ENCODE measurements at regions not wholly inside any gene's neighbourhood (a gene's known extent, or its start where the extent isn't known, plus 50 kb on each side); places are given as distances from the start of the nearest gene placed in this dataset.

GRCh38 chr1:220431554-220432239, 96.2 kb upstream of the MARK1 start:
- Mint-ChIP-seq H3K27me3 (ENCODE audit: unreplicated experiment) (peaks cover 4% of the 10 kb centered on the region), H3K27ac (ENCODE audit: unreplicated experiment) (no peak overlapping the region), H3K4me3 (ENCODE audit: unreplicated experiment) (no peak overlapping the region), H3K4me1 (ENCODE audit: unreplicated experiment) (no peaks in the 10 kb centered on the region), H3K36me3 (ENCODE audit: unreplicated experiment) (no peaks in the 10 kb centered on the region), H3K9me3 (ENCODE audit: unreplicated experiment) (no peaks in the 10 kb centered on the region)
- TF ChIP-seq CTCF (IDR thresholded peaks at IDR 0.05), result no peak
- DNase-seq (ENCODE audit: extremely low spot score, unreplicated experiment), result no peak

- no peaks in the 10 kb centered on the region for H3K36me3 Mint-ChIP-seq (ENCODE audit: unreplicated experiment)
- no peaks in the 10 kb centered on the region for H3K4me1 Mint-ChIP-seq (ENCODE audit: unreplicated experiment)
- DNase-seq (ENCODE audit: extremely low spot score, unreplicated experiment), result no peak
- no peaks in the 10 kb centered on the region for H3K9me3 Mint-ChIP-seq (ENCODE audit: unreplicated experiment)
- TF ChIP-seq CTCF (IDR thresholded peaks at IDR 0.05), result no peak
- no peak overlapping the region for H3K4me3 Mint-ChIP-seq (ENCODE audit: unreplicated experiment)
- peaks cover 5% of the 10 kb centered on the region for H3K27me3 Mint-ChIP-seq (ENCODE audit: unreplicated experiment)
- H3K27ac Mint-ChIP-seq (ENCODE audit: unreplicated experiment), result no peak overlapping the region
Observed at GRCh38 chr1:220430586-220430985, 97.3 kb upstream of the MARK1 start.

GRCh38 chr1:220430059-220430458, 97.9 kb upstream of the MARK1 start:
- H3K36me3 Mint-ChIP-seq (ENCODE audit: unreplicated experiment), result no peaks in the 10 kb centered on the region
- no peak for DNase-seq (ENCODE audit: extremely low spot score, unreplicated experiment)
- H3K4me3 Mint-ChIP-seq (ENCODE audit: unreplicated experiment), result no peak overlapping the region
- H3K9me3 Mint-ChIP-seq (ENCODE audit: unreplicated experiment), result no peaks in the 10 kb centered on the region
- H3K27ac Mint-ChIP-seq (ENCODE audit: unreplicated experiment), result no peak overlapping the region
- peaks cover 3% of the 10 kb centered on the region for H3K27me3 Mint-ChIP-seq (ENCODE audit: unreplicated experiment)
- no peak for TF ChIP-seq CTCF (IDR thresholded peaks at IDR 0.05)
- H3K4me1 Mint-ChIP-seq (ENCODE audit: unreplicated experiment), result no peaks in the 10 kb centered on the region

- no peaks in the 10 kb centered on the region for H3K4me1 Mint-ChIP-seq (ENCODE audit: unreplicated experiment)
- H3K27ac Mint-ChIP-seq (ENCODE audit: unreplicated experiment), result no peak overlapping the region
- H3K4me3 Mint-ChIP-seq (ENCODE audit: unreplicated experiment), result no peak overlapping the region
- no peak for DNase-seq (ENCODE audit: extremely low spot score, unreplicated experiment)
- peaks cover 5% of the 10 kb centered on the region for H3K27me3 Mint-ChIP-seq (ENCODE audit: unreplicated experiment)
- H3K36me3 Mint-ChIP-seq (ENCODE audit: unreplicated experiment), result no peaks in the 10 kb centered on the region
- no peaks in the 10 kb centered on the region for H3K9me3 Mint-ChIP-seq (ENCODE audit: unreplicated experiment)
- TF ChIP-seq CTCF (IDR thresholded peaks at IDR 0.05), result no peak
Observed at GRCh38 chr1:220426989-220427388, 100.9 kb upstream of the MARK1 start.

GRCh38 chr1:220425852-220426251, 102.1 kb upstream of the MARK1 start:
- H3K36me3 Mint-ChIP-seq (ENCODE audit: unreplicated experiment), result no peaks in the 10 kb centered on the region
- no peak for DNase-seq (ENCODE audit: extremely low spot score, unreplicated experiment)
- TF ChIP-seq CTCF (IDR thresholded peaks at IDR 0.05), result no peak
- H3K4me1 Mint-ChIP-seq (ENCODE audit: unreplicated experiment), result peaks cover 2% of the 10 kb centered on the region
- no peak overlapping the region for H3K27ac Mint-ChIP-seq (ENCODE audit: unreplicated experiment)
- H3K27me3 Mint-ChIP-seq (ENCODE audit: unreplicated experiment), result peaks cover 8% of the 10 kb centered on the region
- H3K9me3 Mint-ChIP-seq (ENCODE audit: unreplicated experiment), result no peaks in the 10 kb centered on the region
- H3K4me3 Mint-ChIP-seq (ENCODE audit: unreplicated experiment), result no peak overlapping the region
